ENCODE measurements at regions not wholly inside any gene's neighbourhood (a gene's known extent, or its start where the extent isn't known, plus 50 kb on each side); places are given as distances from the start of the nearest gene placed in this dataset.

GRCh38 chr5:56746553-56747339, 68.6 kb upstream of the MAP3K1 start:
- no peak for DNase-seq (ENCODE audit: low read depth in 1 of 2, low spot score in 1 of 2)
- no peak for TF ChIP-seq SPI1 (IDR thresholded peaks at IDR 0.05; ENCODE audit: borderline replicate concordance, low read depth)
- no peak for TF ChIP-seq POLR2AphosphoS5 (IDR thresholded peaks at IDR 0.05; ENCODE audit: low read depth)
- no peak for TF ChIP-seq REST (IDR thresholded peaks at IDR 0.05; ENCODE audit: insufficient replicate concordance, low read depth)
- TF ChIP-seq GABPA (IDR thresholded peaks at IDR 0.05; ENCODE audit: low read depth), result no peak
- no peak for TF ChIP-seq CTCF (IDR thresholded peaks at IDR 0.05; ENCODE audit: insufficient read depth, low read length)
- Histone ChIP-seq H3K4me3 (replicated peaks; ENCODE audit: insufficient read depth, low read length) (no peak overlapping the region), H3K27me3 (ENCODE audit: insufficient read depth, poor library complexity, severe bottlenecking) (no peaks in the 10 kb centered on the region), H3K27ac (replicated peaks) (no peak overlapping the region)

GRCh38 chr5:56745864-56746263, 69.5 kb upstream of the MAP3K1 start:
- H3K27me3 ChIP-seq (ENCODE audit: insufficient read depth, poor library complexity, severe bottlenecking), result no peaks in the 10 kb centered on the region
- DNase-seq (ENCODE audit: low read depth in 1 of 2, low spot score in 1 of 2), result no peak
- TF ChIP-seq SPI1 (IDR thresholded peaks at IDR 0.05; ENCODE audit: borderline replicate concordance, low read depth) (no peak), POLR2AphosphoS5 (IDR thresholded peaks at IDR 0.05; ENCODE audit: low read depth) (no peak), CTCF (IDR thresholded peaks at IDR 0.05; ENCODE audit: insufficient read depth, low read length) (no peak), GABPA (IDR thresholded peaks at IDR 0.05; ENCODE audit: low read depth) (no peak), REST (IDR thresholded peaks at IDR 0.05; ENCODE audit: insufficient replicate concordance, low read depth) (no peak)
- H3K27ac ChIP-seq (replicated peaks), result no peak overlapping the region
- no peak overlapping the region for H3K4me3 ChIP-seq (replicated peaks; ENCODE audit: insufficient read depth, low read length)

- DNase-seq (ENCODE audit: low read depth in 1 of 2, low spot score in 1 of 2), result no peak
- Histone ChIP-seq H3K27me3 (ENCODE audit: insufficient read depth, poor library complexity, severe bottlenecking) (no peaks in the 10 kb centered on the region), H3K27ac (replicated peaks) (no peak overlapping the region)
These were observed 74.5 kb upstream of the MAP3K1 start for GRCh38 chr5:56740868-56741267.

More at GRCh38 chr5:56740868-56741267, 74.5 kb upstream of the MAP3K1 start:
- TF ChIP-seq REST (IDR thresholded peaks at IDR 0.05; ENCODE audit: insufficient replicate concordance, low read depth) (no peak), POLR2AphosphoS5 (IDR thresholded peaks at IDR 0.05; ENCODE audit: low read depth) (no peak), SPI1 (IDR thresholded peaks at IDR 0.05; ENCODE audit: borderline replicate concordance, low read depth) (no peak), CTCF (IDR thresholded peaks at IDR 0.05; ENCODE audit: insufficient read depth, low read length) (no peak), GABPA (IDR thresholded peaks at IDR 0.05; ENCODE audit: low read depth) (no peak)
- H3K4me3 ChIP-seq (replicated peaks; ENCODE audit: insufficient read depth, low read length), result no peak overlapping the region

Measured in HL-60 (cell line).